ENCODE measurements at regions not wholly inside any gene's neighbourhood (a gene's known extent, or its start where the extent isn't known, plus 50 kb on each side); places are given as distances from the start of the nearest gene placed in this dataset.

DNA sequence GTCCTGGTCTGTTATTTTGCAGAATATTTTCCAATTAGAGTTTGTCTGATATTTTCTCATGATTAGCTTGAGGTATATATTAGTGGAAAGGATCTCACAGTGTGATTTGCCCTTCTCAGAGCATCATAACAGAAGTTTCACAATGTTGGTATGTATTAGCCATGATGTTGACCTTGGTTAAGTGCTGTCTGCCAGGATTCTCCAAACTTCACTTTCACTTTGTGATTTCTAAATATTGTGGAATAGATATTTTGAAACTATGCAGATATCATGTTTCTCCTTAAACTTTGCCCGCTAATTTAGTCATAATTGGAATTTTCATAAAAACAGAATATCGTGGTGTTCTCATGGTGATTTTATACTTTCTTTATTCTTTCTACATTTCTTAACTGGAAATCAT, 98.0 kb upstream of the DEPDC1 start:
- TF ChIP-seq, protein P1, sequence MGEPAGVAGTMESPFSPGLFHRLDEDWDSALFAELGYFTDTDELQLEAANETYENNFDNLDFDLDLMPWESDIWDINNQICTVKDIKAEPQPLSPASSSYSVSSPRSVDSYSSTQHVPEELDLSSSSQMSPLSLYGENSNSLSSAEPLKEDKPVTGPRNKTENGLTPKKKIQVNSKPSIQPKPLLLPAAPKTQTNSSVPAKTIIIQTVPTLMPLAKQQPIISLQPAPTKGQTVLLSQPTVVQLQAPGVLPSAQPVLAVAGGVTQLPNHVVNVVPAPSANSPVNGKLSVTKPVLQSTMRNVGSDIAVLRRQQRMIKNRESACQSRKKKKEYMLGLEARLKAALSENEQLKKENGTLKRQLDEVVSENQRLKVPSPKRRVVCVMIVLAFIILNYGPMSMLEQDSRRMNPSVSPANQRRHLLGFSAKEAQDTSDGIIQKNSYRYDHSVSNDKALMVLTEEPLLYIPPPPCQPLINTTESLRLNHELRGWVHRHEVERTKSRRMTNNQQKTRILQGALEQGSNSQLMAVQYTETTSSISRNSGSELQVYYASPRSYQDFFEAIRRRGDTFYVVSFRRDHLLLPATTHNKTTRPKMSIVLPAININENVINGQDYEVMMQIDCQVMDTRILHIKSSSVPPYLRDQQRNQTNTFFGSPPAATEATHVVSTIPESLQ (CRISPR knock-in tag; IDR thresholded peaks at IDR 0.05), result no peak
- TF ChIP-seq, protein P2, sequence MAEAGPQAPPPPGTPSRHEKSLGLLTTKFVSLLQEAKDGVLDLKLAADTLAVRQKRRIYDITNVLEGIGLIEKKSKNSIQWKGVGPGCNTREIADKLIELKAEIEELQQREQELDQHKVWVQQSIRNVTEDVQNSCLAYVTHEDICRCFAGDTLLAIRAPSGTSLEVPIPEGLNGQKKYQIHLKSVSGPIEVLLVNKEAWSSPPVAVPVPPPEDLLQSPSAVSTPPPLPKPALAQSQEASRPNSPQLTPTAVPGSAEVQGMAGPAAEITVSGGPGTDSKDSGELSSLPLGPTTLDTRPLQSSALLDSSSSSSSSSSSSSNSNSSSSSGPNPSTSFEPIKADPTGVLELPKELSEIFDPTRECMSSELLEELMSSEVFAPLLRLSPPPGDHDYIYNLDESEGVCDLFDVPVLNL (CRISPR knock-in tag; IDR thresholded peaks at IDR 0.05; ENCODE audit: borderline replicate concordance, low read depth), result no peak
- TF ChIP-seq, protein P3, sequence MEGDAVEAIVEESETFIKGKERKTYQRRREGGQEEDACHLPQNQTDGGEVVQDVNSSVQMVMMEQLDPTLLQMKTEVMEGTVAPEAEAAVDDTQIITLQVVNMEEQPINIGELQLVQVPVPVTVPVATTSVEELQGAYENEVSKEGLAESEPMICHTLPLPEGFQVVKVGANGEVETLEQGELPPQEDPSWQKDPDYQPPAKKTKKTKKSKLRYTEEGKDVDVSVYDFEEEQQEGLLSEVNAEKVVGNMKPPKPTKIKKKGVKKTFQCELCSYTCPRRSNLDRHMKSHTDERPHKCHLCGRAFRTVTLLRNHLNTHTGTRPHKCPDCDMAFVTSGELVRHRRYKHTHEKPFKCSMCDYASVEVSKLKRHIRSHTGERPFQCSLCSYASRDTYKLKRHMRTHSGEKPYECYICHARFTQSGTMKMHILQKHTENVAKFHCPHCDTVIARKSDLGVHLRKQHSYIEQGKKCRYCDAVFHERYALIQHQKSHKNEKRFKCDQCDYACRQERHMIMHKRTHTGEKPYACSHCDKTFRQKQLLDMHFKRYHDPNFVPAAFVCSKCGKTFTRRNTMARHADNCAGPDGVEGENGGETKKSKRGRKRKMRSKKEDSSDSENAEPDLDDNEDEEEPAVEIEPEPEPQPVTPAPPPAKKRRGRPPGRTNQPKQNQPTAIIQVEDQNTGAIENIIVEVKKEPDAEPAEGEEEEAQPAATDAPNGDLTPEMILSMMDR (IDR thresholded peaks at IDR 0.05), result no peak
- TF ChIP-seq, protein P4, sequence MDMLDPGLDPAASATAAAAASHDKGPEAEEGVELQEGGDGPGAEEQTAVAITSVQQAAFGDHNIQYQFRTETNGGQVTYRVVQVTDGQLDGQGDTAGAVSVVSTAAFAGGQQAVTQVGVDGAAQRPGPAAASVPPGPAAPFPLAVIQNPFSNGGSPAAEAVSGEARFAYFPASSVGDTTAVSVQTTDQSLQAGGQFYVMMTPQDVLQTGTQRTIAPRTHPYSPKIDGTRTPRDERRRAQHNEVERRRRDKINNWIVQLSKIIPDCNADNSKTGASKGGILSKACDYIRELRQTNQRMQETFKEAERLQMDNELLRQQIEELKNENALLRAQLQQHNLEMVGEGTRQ (CRISPR knock-in tag; IDR thresholded peaks at IDR 0.05), result no peak
- TF ChIP-seq ATF2 (CRISPR knock-in tag; IDR thresholded peaks at IDR 0.05; ENCODE audit: borderline replicate concordance, low read depth) (no peak), FOXP4 (CRISPR knock-in tag; IDR thresholded peaks at IDR 0.05) (no peak), FOXJ3 (CRISPR knock-in tag; IDR thresholded peaks at IDR 0.05; ENCODE audit: borderline replicate concordance) (no peak)

Data from WTC11 (cell line).